ENCODE measurements at regions not wholly inside any gene's neighbourhood (a gene's known extent, or its start where the extent isn't known, plus 50 kb on each side); places are given as distances from the start of the nearest gene placed in this dataset.

DNA sequence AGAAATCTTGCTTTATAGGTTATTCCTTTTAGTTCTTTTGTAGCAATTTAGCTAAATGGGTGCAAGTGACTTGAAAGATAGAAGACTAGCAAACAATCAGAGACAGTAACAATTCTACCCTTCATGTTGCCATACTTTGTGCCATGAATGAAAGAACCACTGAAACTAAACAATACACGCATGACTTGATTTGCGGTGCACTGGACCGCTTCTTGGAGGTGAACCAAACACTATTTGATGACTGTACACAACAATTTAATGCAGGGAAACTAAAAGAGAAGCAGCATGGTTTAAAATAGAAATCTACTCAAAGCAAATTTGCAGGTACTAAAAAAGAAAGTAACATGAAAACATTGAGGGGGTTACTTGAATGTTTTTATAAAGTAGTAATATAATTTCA, 331.0 kb upstream of the RARB start:
- Mint-ChIP-seq H3K4me3 (no peak overlapping the region), H3K27ac (no peak overlapping the region), H3K9me3 (peaks cover 0 to 4% (median under 1%) of the 10 kb centered on the region in 7 donors), H3K4me1 (no peaks in the 10 kb centered on the region), H3K27me3 (ENCODE audit: low read depth in 3 of 3) (peaks cover 0 to 1% (median 0%) of the 10 kb centered on the region in 3 donors), H3K36me3 (no peaks in the 10 kb centered on the region)
- no peaks in the 10 kb centered on the region for H3K79me2 ChIP-seq (ENCODE audit: insufficient read depth, low read length)
- H3K4me3 ChIP-seq (replicated peaks in 1 of 3; ENCODE audit: low read depth in 2 of 3, low read length in 3 of 3), result no peak overlapping the region
- no peaks in the 10 kb centered on the region for H4K20me1 ChIP-seq (ENCODE audit: insufficient read depth, low read length)
- no peaks in the 10 kb centered on the region for H3K27me3 ChIP-seq (ENCODE audit: control insufficient read depth in 2 of 2, insufficient read depth in 2 of 2, low read length in 2 of 2)
- no peak overlapping the region for H3K27ac ChIP-seq (ENCODE audit: low read depth in 1 of 2, low read length in 2 of 2)
- no peaks in the 10 kb centered on the region for H3K36me3 ChIP-seq (replicated peaks in 1 of 2; ENCODE audit: control insufficient read depth in 1 of 2, insufficient read depth in 2 of 2, low read length in 2 of 2)
- no peaks in the 10 kb centered on the region for H3K4me1 ChIP-seq (ENCODE audit: control insufficient read depth in 1 of 2, insufficient read depth in 2 of 2, low read length in 2 of 2)
- no CpG with 5 or more reads among the region's 3 CpGs for WGBS (ENCODE audit: insufficient coverage)
- H3K4me2 ChIP-seq (replicated peaks; ENCODE audit: extremely low read depth, low read length, poor library complexity, severe bottlenecking), result no peak overlapping the region
- H2AFZ ChIP-seq (ENCODE audit: insufficient read depth, low read depth, low read length, poor library complexity, severe bottlenecking), result no peak overlapping the region
- H3K9ac ChIP-seq (ENCODE audit: insufficient read depth, low read length, poor library complexity, severe bottlenecking), result no peak overlapping the region
- intact Hi-C loops (cut with micrococcal nuclease), result no loop called here
- DNase-seq, result no peak
- peaks cover 0 to 5% of the 10 kb centered on the region in 2 donors for H3K9me3 ChIP-seq (replicated peaks in 1 of 2; ENCODE audit: control insufficient read depth in 1 of 2, insufficient read depth in 1 of 2, low read length in 2 of 2)
- TF ChIP-seq, protein P1, sequence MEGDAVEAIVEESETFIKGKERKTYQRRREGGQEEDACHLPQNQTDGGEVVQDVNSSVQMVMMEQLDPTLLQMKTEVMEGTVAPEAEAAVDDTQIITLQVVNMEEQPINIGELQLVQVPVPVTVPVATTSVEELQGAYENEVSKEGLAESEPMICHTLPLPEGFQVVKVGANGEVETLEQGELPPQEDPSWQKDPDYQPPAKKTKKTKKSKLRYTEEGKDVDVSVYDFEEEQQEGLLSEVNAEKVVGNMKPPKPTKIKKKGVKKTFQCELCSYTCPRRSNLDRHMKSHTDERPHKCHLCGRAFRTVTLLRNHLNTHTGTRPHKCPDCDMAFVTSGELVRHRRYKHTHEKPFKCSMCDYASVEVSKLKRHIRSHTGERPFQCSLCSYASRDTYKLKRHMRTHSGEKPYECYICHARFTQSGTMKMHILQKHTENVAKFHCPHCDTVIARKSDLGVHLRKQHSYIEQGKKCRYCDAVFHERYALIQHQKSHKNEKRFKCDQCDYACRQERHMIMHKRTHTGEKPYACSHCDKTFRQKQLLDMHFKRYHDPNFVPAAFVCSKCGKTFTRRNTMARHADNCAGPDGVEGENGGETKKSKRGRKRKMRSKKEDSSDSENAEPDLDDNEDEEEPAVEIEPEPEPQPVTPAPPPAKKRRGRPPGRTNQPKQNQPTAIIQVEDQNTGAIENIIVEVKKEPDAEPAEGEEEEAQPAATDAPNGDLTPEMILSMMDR (IDR thresholded peaks at IDR 0.05), result no peak

DNA sequence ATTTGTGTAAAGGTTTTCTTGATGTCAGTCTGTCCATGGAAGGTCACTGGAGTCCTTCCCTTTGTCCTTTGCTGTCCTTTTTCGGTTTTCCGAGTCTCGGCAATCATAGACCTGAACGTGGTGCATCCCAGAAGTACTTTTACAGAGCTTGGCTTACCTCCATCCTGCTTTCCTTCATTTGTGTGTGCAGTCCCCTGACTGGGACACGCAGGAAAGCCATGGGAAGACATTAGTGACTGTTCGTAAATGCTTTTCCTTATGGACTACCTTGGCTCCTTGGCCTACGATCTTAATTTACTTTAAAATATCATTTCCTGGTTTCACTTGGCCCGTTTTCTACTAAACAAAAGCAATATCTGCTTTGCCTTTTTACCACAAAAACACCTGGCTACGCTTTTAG, 328.4 kb upstream of the RARB start:
- H3K9ac ChIP-seq (ENCODE audit: insufficient read depth, low read length, poor library complexity, severe bottlenecking), result no peak overlapping the region
- H3K27ac ChIP-seq (ENCODE audit: low read depth in 1 of 2, low read length in 2 of 2), result no peak overlapping the region
- TF ChIP-seq, protein P1 (IDR thresholded peaks at IDR 0.05), result no peak
- no peak overlapping the region for H3K4me2 ChIP-seq (replicated peaks; ENCODE audit: extremely low read depth, low read length, poor library complexity, severe bottlenecking)
- H3K27me3 ChIP-seq (ENCODE audit: control insufficient read depth in 2 of 2, insufficient read depth in 2 of 2, low read length in 2 of 2), result no peaks in the 10 kb centered on the region
- Mint-ChIP-seq H3K9me3 (peaks cover 0 to 7% (median 4%) of the 10 kb centered on the region in 7 donors), H3K27me3 (ENCODE audit: low read depth in 3 of 3) (peaks cover 0 to 1% (median 0%) of the 10 kb centered on the region in 3 donors), H3K27ac (no peak overlapping the region), H3K4me3 (no peak overlapping the region), H3K36me3 (no peaks in the 10 kb centered on the region), H3K4me1 (no peaks in the 10 kb centered on the region)
- intact Hi-C loops (cut with micrococcal nuclease), result no loop called here
- peaks cover 4 to 12% of the 10 kb centered on the region in 2 donors for H3K9me3 ChIP-seq (replicated peaks in 1 of 2; ENCODE audit: control insufficient read depth in 1 of 2, insufficient read depth in 1 of 2, low read length in 2 of 2)
- WGBS (ENCODE audit: insufficient coverage), result 84% methylated on average over 4 of the region's 9 CpGs
- H4K20me1 ChIP-seq (ENCODE audit: insufficient read depth, low read length), result no peaks in the 10 kb centered on the region
- DNase-seq, result no peak
- H3K4me3 ChIP-seq (replicated peaks in 1 of 3; ENCODE audit: low read depth in 2 of 3, low read length in 3 of 3), result no peak overlapping the region
- H3K79me2 ChIP-seq (ENCODE audit: insufficient read depth, low read length), result no peaks in the 10 kb centered on the region
- no peaks in the 10 kb centered on the region for H3K36me3 ChIP-seq (replicated peaks in 1 of 2; ENCODE audit: control insufficient read depth in 1 of 2, insufficient read depth in 2 of 2, low read length in 2 of 2)
- no peak overlapping the region for H2AFZ ChIP-seq (ENCODE audit: insufficient read depth, low read depth, low read length, poor library complexity, severe bottlenecking)
- H3K4me1 ChIP-seq (ENCODE audit: control insufficient read depth in 1 of 2, insufficient read depth in 2 of 2, low read length in 2 of 2), result no peaks in the 10 kb centered on the region

All from CD14-positive monocyte (primary cell).